Prostate gland (tissue), 2 donors: ENCODE measurements at regions not wholly inside any gene's neighbourhood (a gene's known extent, or its start where the extent isn't known, plus 50 kb on each side); places are given as distances from the start of the nearest gene placed in this dataset.

Experiments used
- DNase-seq: peaks from one replicate; pipeline ENCODE4 v3.0.0-alpha.2; 2019; ENCODE audit warnings: low spot score
- H3K27ac ChIP-seq, 2 donors: fragments of 200-600 bp; sonication (generic); 2 replicates each; pipeline ENCODE4 v1.5.1; 2017 to 2019
- H3K27me3 ChIP-seq: fragments of 200-600 bp; sonication (generic); replicated peaks from 2 replicates; pipeline ENCODE4 v1.5.1; 2019; ENCODE audit not compliant: insufficient read depth
- H3K36me3 ChIP-seq, 2 donors: fragments of 200-600 bp; sonication (generic); 1 replicate in 1 of 2; 2 replicates in 1 of 2; pipeline versions ENCODE4 v1.5.1 to v1.8.1; 2017 to 2019
- H3K4me1 ChIP-seq: fragments of 200-600 bp; sonication (generic); replicated peaks from 2 replicates; pipeline ENCODE4 v1.5.1; 2019
- H3K4me3 ChIP-seq, 2 donors: fragments of 200-600 bp; sonication (generic); 2 replicates each; pipeline ENCODE4 v1.5.1; 2017 to 2019
- H3K9me3 ChIP-seq: fragments of 200-600 bp; sonication (generic); 2 replicates; pipeline ENCODE4 v1.5.1; 2017
- POLR2A ChIP-seq: fragments of 450-650 bp; IDR thresholded peaks from one replicate; pipeline ENCODE4 v1.6.1; 2016; ENCODE audit warnings: antibody characterized with exemption, mild to moderate bottlenecking
- POLR2AphosphoS5 ChIP-seq: sonication (generic); formaldehyde crosslinking; IDR thresholded peaks from one replicate; pipeline ENCODE4 v1.6.1; 2017; ENCODE audit warnings: antibody characterized with exemption
- WGBS: methylation state at CpG from one replicate; pipeline ENCODE4 v1.1.5; 2018; 5-methylcytosine and 5-hydroxymethylcytosine counted together
- intact Hi-C: fragments of 100-400 bp; cut with DNase I; formaldehyde crosslinking; loops from one replicate; pipeline ENCODE4 v1.14.2; 2022
- TF ChIP-seq, protein P1 (sequence below), 4 experiments: fragments of 200-600 bp in 2 of 4; fragments of 450-650 bp in 2 of 4; sonication (generic) in 2 of 4; IDR thresholded peaks; 1 replicate in 3 of 4; 2 replicates in 1 of 4; pipeline ENCODE4 v1.5.1; 2016 to 2019; ENCODE audit warnings: antibody characterized with exemption in 4 of 4, mild to moderate bottlenecking in 2 of 4, moderate library complexity in 2 of 4

DNA sequence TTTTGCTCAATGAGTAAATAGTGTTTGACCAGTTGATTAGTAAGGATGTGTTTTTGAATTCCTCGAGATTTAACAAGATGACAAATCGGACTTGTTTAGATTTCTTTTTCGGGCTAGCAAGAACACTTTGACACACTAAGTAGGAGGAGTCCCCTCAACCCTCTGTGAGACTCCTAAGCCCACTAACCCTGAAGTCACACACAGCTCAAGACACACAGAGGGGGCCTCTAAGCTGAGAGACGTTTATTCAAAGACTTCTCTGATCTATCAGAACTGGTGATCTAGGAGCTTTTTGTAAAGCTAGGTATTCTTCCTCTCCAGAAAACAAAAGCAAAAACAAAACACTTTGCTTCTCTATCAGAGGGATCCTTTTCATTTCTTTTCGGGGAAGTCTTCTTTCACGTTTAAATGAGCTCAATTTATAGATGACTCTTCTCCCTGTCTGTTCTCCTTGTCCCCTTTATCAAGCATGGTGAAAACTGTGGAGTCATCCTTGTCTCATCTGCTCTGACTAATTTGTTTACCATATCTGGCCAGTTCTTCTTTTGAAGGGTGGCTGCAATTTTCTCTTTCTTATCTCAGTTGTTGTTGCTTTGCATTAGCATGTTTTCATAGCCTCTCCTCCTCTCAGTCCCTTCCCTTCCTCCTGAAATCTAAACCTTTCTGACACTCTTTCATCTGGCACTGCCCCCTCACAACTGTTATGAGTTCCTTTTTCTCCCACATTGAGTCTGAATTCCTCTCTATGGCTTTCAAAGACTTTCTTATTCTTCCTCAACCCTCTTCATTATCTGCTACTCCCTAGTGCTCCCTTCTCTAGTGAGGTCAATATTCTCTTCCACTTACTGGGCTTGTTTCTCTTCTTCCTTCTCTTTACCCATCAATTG lies 68.5 kb upstream of the RAI14 start:
- Histone ChIP-seq H3K4me3 (no peak overlapping the region), H3K27me3 (no peaks in the 10 kb centered on the region), H3K4me1 (no peaks in the 10 kb centered on the region), H3K27ac (no peak overlapping the region), H3K9me3 (no peaks in the 10 kb centered on the region), H3K36me3 (no peaks in the 10 kb centered on the region)
- 55% methylated on average over 6 of the region's 6 CpGs for WGBS
- DNase-seq, result no peak
- intact Hi-C loops, result no loop called here
- TF ChIP-seq POLR2A (no peak), POLR2AphosphoS5 (no peak)
- TF ChIP-seq, protein P1, sequence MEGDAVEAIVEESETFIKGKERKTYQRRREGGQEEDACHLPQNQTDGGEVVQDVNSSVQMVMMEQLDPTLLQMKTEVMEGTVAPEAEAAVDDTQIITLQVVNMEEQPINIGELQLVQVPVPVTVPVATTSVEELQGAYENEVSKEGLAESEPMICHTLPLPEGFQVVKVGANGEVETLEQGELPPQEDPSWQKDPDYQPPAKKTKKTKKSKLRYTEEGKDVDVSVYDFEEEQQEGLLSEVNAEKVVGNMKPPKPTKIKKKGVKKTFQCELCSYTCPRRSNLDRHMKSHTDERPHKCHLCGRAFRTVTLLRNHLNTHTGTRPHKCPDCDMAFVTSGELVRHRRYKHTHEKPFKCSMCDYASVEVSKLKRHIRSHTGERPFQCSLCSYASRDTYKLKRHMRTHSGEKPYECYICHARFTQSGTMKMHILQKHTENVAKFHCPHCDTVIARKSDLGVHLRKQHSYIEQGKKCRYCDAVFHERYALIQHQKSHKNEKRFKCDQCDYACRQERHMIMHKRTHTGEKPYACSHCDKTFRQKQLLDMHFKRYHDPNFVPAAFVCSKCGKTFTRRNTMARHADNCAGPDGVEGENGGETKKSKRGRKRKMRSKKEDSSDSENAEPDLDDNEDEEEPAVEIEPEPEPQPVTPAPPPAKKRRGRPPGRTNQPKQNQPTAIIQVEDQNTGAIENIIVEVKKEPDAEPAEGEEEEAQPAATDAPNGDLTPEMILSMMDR (IDR thresholded peaks at IDR 0.05), result no peak

DNA sequence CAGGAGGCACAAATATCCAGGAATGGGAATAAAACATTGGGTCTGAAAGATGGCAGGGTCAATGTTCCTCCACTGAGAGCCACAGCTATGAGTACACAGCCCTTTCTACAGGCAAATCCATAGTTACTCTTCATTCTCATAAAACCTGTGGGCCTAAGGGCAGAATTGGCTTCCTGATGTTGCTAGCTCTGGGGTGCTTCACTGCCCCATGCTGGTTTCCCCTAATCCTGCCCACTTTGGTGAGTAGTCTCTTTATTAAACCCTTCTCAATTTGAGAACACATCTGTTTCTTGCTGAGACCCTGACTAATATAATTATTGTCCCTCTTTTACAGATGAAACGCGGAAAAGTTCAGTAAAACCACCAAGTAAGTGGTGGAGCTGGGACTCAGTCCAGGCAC lies 66.3 kb upstream of the RAI14 start:
- intact Hi-C loops, result no loop called here
- no peaks in the 10 kb centered on the region for H3K9me3 ChIP-seq
- H3K27me3 ChIP-seq, result no peaks in the 10 kb centered on the region
- H3K36me3 ChIP-seq, result no peaks in the 10 kb centered on the region
- TF ChIP-seq POLR2A (no peak), POLR2AphosphoS5 (no peak)
- TF ChIP-seq, protein P1 (IDR thresholded peaks at IDR 0.05), result no peak
- WGBS, result 91% methylated on average over 2 of the region's 2 CpGs
- no peak for DNase-seq
- no peak overlapping the region for H3K4me3 ChIP-seq
- H3K27ac ChIP-seq, result no peak overlapping the region
- no peaks in the 10 kb centered on the region for H3K4me1 ChIP-seq

DNA sequence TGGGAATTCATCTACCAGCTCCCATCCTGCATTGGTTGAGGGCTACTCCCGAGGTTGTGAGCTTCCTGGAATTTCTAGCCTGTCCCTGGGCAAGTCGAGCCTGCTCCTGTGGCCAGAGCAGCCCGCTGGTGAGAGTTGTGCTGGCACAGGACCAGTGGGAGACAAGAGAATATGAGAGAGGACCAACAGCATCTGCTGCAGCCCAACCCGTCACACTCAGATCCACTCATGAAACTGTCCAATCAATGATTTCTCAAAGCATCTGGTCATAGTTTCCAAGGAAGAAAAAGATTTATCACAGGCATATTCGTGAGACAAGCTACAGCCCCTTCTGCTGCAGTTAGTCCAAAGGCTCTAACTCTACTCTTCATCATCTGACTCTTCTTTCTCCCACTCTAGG lies 64.4 kb upstream of the RAI14 start:
- WGBS, result 53% methylated on average over 5 of the region's 5 CpGs
- DNase-seq, result no peak
- no peak overlapping the region for H3K27ac ChIP-seq
- H3K27me3 ChIP-seq, result no peaks in the 10 kb centered on the region
- H3K4me3 ChIP-seq, result no peak overlapping the region
- no peaks in the 10 kb centered on the region for H3K4me1 ChIP-seq
- H3K36me3 ChIP-seq, result no peaks in the 10 kb centered on the region
- no peaks in the 10 kb centered on the region for H3K9me3 ChIP-seq
- intact Hi-C loops, result no loop called here
- no peak for TF ChIP-seq POLR2AphosphoS5
- TF ChIP-seq, protein P1 (IDR thresholded peaks at IDR 0.05), result no peak
- TF ChIP-seq POLR2A, result no peak

DNA sequence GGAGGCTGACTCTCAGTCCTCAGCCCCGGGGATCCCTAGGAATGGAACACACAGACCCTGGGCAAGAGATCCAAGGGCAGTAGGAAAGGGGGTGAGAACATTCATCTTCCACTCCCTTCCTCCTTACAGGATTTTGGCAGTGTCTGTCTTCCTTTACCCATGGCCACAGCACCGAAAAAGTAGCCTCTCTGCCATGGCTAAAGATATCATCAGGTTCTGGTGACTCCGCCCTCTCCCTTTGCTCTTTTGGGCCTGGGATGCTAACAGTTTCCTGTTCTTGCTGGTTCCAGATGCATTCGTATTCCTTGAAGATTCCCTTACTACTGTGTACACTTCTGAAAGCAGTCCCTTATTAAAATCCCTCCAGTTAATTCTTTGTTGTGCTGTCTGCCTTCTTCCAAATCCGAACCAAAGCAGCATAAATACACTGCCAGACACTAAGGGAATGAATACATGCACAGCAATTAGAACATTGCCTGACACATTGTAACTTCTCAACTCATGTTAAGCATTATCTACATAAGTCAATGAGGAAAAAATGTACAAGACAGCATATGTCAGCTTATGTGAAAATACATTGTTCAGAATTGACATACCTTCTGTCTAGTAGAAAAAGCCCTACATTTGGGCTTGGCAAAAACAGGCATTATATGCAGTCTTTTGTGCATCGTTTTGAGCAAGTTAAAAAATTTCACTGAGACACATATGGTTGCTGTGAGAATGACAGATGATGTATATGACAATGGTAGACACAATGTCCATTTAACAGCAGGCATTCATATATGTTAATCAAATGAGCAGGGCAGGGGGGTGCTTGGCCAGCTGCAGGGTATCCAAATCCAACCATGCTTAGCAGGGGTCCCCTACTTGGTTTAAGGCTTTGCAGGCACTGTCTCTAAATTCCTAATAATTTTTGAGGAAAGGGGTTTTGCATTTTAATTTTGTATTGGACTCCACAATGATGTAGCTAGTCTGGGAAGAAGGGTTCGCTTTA lies 58.8 kb upstream of the RAI14 start:
- Histone ChIP-seq H3K4me3 (no peak overlapping the region), H3K27me3 (no peaks in the 10 kb centered on the region), H3K36me3 (no peaks in the 10 kb centered on the region), H3K4me1 (no peaks in the 10 kb centered on the region), H3K9me3 (no peaks in the 10 kb centered on the region), H3K27ac (no peak overlapping the region)
- 56% methylated on average over 7 of the region's 7 CpGs for WGBS
- intact Hi-C loops, result no loop called here
- TF ChIP-seq POLR2AphosphoS5 (no peak), POLR2A (no peak)
- TF ChIP-seq, protein P1 (IDR thresholded peaks at IDR 0.05), result no peak
- no peak for DNase-seq
